GM12865 (cell line): ENCODE measurements at regions not wholly inside any gene's neighbourhood (a gene's known extent, or its start where the extent isn't known, plus 50 kb on each side); places are given as distances from the start of the nearest gene placed in this dataset.
"Not testable (repeated sequence)": the region's sequence is repeated elsewhere in the genome, so short reads cannot be mapped to it uniquely, and the experiment has no call there.

ENCODE experiments used
- DNase-seq: peaks from one replicate; pipeline ENCODE4 v3.0.0; 2010; ENCODE audit warnings: low read depth
- H3K4me3 ChIP-seq: 2 replicates; pipeline ENCODE4 v1.5.1; 2011; ENCODE audit warnings: mild to moderate bottlenecking, low read depth, low read length, control low read depth
- TF ChIP-seq, protein P1 (sequence below): IDR thresholded peaks from 2 replicates; pipeline ENCODE4 v1.5.1; 2011; ENCODE audit warnings: low read length, control low read depth, low read depth, inconsistent platforms; ENCODE audit not compliant: insufficient read depth; ENCODE audit errors: missing control alignments

DNA sequence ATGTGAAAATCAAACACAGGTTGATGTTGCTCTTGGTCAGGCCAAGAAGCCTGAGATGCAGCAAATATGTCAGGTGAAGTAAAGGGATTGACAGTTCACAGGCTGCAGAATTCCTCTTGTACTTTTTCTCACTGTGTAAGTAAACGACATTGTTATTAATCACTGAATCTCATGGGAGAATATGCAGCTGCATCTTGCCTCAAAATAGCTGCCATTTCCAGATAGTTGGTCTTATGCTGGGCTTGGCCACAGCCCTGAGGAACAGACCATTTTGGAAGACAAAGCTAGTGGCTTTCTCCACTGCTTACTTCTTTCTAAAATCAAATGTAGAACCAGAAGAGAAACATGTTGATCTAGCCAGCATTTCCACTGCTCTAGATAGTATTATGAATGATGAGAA lies 403.4 kb upstream of the NR3C2 start:
- no peak overlapping the region for H3K4me3 ChIP-seq
- DNase-seq, result no peak
- TF ChIP-seq, protein P1, sequence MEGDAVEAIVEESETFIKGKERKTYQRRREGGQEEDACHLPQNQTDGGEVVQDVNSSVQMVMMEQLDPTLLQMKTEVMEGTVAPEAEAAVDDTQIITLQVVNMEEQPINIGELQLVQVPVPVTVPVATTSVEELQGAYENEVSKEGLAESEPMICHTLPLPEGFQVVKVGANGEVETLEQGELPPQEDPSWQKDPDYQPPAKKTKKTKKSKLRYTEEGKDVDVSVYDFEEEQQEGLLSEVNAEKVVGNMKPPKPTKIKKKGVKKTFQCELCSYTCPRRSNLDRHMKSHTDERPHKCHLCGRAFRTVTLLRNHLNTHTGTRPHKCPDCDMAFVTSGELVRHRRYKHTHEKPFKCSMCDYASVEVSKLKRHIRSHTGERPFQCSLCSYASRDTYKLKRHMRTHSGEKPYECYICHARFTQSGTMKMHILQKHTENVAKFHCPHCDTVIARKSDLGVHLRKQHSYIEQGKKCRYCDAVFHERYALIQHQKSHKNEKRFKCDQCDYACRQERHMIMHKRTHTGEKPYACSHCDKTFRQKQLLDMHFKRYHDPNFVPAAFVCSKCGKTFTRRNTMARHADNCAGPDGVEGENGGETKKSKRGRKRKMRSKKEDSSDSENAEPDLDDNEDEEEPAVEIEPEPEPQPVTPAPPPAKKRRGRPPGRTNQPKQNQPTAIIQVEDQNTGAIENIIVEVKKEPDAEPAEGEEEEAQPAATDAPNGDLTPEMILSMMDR, result no peak

DNA sequence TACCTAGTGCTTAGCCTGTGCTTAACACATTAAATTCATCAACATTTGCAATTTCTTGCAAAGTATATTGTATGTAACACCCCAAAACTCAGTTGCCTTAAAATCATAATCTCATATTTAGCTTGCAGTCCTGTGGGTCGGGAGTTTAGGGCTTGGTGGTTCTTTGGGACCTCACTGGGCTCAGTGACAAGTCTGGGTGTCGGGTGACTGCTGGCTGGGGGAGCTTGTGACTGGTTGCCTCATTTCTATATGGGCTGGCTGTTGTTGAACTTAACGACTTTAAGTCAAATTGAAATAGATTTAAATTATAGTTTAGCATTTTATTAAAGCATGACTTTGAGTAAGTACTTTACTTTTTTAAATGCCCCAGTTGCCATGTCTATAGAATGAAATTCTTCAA lies 401.4 kb upstream of the NR3C2 start:
- H3K4me3 ChIP-seq, result no peak overlapping the region
- no peak for DNase-seq
- TF ChIP-seq, protein P1, result no peak

DNA sequence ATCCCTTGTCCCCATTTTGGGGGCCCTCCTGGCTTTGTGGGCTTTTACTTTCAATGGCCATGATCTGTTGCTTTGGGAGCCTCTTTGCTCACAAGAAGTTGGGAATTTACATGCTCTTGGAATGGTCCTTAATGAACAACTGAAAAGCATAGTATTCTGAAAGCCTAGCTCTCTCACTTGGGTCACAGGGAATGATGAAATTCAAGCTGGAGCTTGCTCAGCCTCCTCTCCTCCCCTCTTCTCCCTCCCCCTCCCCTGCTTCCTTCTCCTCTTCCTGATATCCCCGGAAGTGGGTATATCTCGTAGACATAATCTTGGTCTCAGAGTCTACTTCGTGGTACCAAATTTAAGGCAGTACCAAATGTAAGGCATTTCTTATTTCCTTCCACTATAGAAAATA lies 400.6 kb upstream of the NR3C2 start:
- TF ChIP-seq, protein P1, result no peak
- no peak overlapping the region for H3K4me3 ChIP-seq
- no peak for DNase-seq

DNA sequence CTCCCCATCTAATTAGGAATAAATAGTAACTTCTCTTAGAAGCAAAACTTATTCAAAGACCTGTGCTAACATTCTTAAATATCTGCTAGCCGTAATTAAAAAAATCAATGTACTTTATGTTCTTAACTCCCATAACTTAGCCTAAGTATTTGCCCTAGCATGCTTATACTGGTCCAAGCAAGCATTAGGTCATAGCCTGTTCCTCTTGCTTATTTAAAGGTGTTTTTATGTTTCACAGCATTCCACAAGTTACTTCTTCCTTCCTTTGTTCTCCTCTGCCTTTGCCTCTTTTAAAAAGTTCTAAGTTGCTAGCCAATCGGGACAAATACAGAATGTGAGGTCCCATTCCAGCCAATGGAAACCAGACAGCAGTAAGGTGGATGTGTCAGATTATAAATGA lies 395.4 kb upstream of the NR3C2 start:
- not testable (repeated sequence) for DNase-seq, H3K4me3 ChIP-seq

DNA sequence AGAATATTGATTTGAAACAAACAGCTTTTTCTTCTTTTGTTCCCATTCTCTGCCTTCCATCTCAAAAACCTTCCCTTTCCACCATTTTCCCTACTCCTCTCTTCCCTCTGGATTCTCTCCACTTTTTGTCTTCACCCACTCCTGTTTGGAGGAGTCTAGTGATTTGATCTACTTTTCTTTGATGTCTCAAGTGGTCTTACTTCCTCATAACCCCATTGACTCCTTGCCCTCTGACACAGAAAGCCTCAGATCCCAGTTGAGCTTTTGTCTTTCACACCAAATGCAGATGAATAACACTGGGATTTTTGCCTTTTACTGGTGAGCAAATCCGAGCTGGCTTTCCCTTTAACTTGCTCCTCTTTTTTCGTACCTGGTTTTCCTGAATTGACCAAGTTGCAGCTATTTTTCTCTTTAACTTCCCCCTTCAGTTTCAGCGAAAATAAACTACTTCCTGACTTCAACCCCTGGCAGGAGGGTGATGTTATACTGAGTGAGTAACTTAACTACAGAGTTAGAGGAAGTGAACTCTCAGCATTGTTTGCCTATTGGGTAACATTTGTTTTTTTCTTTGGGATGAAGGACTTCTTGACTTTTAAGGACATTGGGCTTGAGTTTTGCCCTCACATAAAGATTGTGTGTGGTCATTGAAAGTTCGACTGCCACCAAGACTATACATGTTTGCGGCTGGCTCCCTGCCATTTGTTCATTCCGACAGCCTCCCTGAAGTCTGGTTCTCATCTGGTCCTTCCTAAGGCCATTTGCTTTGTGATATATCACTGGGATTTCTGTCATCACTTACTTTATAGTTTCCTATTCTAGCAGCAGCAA lies 392.8 kb upstream of the NR3C2 start:
- no peak for DNase-seq
- TF ChIP-seq, protein P1, result no peak
- H3K4me3 ChIP-seq, result no peak overlapping the region

DNA sequence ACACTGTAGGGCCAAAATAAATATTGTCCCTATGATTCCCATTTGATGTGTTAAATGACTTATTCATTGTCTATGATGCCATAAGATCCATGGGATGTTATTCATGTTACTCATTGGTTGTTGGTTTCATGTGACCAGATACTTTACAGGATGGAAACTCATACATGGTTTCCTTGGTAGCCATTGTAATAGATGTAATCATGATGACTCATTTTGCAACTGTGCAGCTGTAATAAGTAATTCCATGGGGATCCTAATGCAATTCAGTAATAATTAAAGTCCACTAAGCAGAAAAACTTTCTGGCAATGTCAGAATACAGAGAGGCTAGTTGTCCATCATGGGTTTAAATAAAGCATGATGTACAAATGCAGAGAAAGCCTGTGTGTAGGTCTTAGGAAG lies 389.7 kb upstream of the NR3C2 start:
- no peak overlapping the region for H3K4me3 ChIP-seq
- DNase-seq, result no peak
- TF ChIP-seq, protein P1, result no peak

DNA sequence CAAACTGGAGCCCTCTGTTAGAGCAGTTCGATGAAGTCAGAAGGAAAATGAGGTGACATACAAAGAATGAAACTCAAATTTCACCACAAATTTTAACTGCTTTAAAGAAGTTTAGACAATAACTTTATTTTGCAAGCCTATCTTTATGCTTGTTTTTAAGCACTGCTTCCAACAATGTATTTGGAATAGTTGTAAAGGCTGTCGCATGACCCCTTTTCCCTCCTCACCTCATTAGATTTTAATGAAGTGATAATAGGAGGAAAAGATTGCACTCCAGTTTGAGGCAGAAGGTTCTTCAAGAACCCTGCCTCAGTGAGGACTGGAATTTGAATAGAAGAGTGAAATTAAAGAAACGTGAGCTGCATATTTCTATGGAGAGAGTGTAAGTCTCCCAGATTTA lies 386.1 kb upstream of the NR3C2 start:
- no peak overlapping the region for H3K4me3 ChIP-seq
- no peak for DNase-seq
- TF ChIP-seq, protein P1, result no peak
